PC-3 (cell line): ENCODE measurements at regions not wholly inside any gene's neighbourhood (a gene's known extent, or its start where the extent isn't known, plus 50 kb on each side); places are given as distances from the start of the nearest gene placed in this dataset.

Experiments
- ATAC-seq: fragments of 200-7000 bp; cut with Tn5 transposase; 2 replicates; pipeline ENCODE4 v1.9.1; 2020; ENCODE audit warnings: mild to moderate bottlenecking, moderate library complexity
- BruUV-seq: library from RNA; stranded (reverse); fragments of 400-500 nt; replicated peaks from 2 replicates; lab custom pipeline; 2021; lab: Mats Ljungman, UMichigan
- CTCF ChIA-PET: fragments of 300-600 bp; sonication (Branson Sonifier 250); formaldehyde crosslinking; loops from one replicate; lab custom pipeline; 2022; ENCODE audit warnings: antibody characterized with exemption; lab: Charles Lee
- POLR2A ChIA-PET: fragments of 300-600 bp; sonication (Branson Sonifier 250); formaldehyde crosslinking; loops from one replicate; lab custom pipeline; 2022; ENCODE audit warnings: antibody characterized with exemption; ENCODE audit not compliant: unreplicated experiment; lab: Charles Lee
- DNase-seq: peaks from one replicate; pipeline ENCODE4 v3.0.0-alpha.2; 2015
- H2AFZ ChIP-seq: fragments of 300-600 bp; sonication (generic); 2 replicates; pipeline ENCODE4 v1.6.0; 2016; ENCODE audit warnings: antibody characterized with exemption, low read length
- H3F3A ChIP-seq: fragments of 300-600 bp; sonication (generic); one replicate; pipeline ENCODE4 v1.6.0; 2017; ENCODE audit warnings: antibody characterized with exemption, low read length, control low read depth, mild to moderate bottlenecking; ENCODE audit not compliant: unreplicated experiment
- H3K27ac ChIP-seq: fragments of 300-600 bp; sonication (generic); 2 replicates; pipeline ENCODE4 v1.5.1; 2016; ENCODE audit warnings: mild to moderate bottlenecking, low read length
- H3K27me3 ChIP-seq: fragments of 300-600 bp; sonication (generic); 2 replicates; pipeline ENCODE4 v1.6.1; 2016; ENCODE audit warnings: low read length, mixed read lengths
- H3K36me3 ChIP-seq: fragments of 300-600 bp; sonication (generic); 2 replicates; pipeline ENCODE4 v1.6.1; 2016; ENCODE audit warnings: low read depth, mixed run types, low read length, mixed read lengths
- H3K4me1 ChIP-seq: fragments of 300-600 bp; sonication (generic); 2 replicates; pipeline ENCODE4 v1.5.1; 2016; ENCODE audit warnings: low read length; ENCODE audit not compliant: insufficient read depth
- H3K4me2 ChIP-seq: fragments of 300-600 bp; sonication (generic); 2 replicates; pipeline ENCODE4 v1.6.0; 2016; ENCODE audit warnings: low read length
- H3K4me3 ChIP-seq: fragments of 300-600 bp; sonication (generic); 2 replicates; pipeline ENCODE4 v1.5.1; 2016; ENCODE audit warnings: mild to moderate bottlenecking, low read length, mixed read lengths
- H3K79me2 ChIP-seq: fragments of 300-600 bp; sonication (generic); 2 replicates; pipeline ENCODE4 v1.6.1; 2017; ENCODE audit warnings: low read length, mixed read lengths
- H3K9ac ChIP-seq: fragments of 300-600 bp; sonication (generic); 2 replicates; pipeline ENCODE4 v1.6.0; 2016; ENCODE audit warnings: mild to moderate bottlenecking, low read length
- H3K9me2 ChIP-seq: fragments of 300-600 bp; sonication (generic); replicated peaks from 2 replicates; pipeline ENCODE4 v1.6.1; 2016; ENCODE audit warnings: mixed run types, low read length, mixed read lengths
- H3K9me3 ChIP-seq: fragments of 300-600 bp; sonication (generic); 2 replicates; pipeline ENCODE4 v1.6.1; 2016; ENCODE audit warnings: low read length, mixed read lengths
- H4K20me1 ChIP-seq: fragments of 300-600 bp; sonication (generic); 2 replicates; pipeline ENCODE4 v1.6.1; 2016; ENCODE audit warnings: low read length, mixed read lengths
- CTCF ChIP-seq: fragments of 300-600 bp; sonication (generic); conservative IDR thresholded peaks from 2 replicates; pipeline ENCODE4 v1.5.1; 2017; ENCODE audit warnings: antibody characterized with exemption, low read depth, mild to moderate bottlenecking, low read length
- EZH2 ChIP-seq: fragments of 300-600 bp; sonication (generic); IDR thresholded peaks from one replicate; pipeline ENCODE4 v1.6.1; 2017; ENCODE audit warnings: antibody characterized with exemption, mild to moderate bottlenecking, low read length; ENCODE audit not compliant: unreplicated experiment
- EZH2phosphoT487 ChIP-seq: fragments of 300-600 bp; sonication (generic); IDR thresholded peaks from 2 replicates; pipeline ENCODE4 v1.6.1; 2018; ENCODE audit warnings: mild to moderate bottlenecking, antibody characterized with exemption, low read length, borderline replicate concordance
- intact Hi-C: fragments of 100-400 bp; cut with micrococcal nuclease; formaldehyde crosslinking; loops from 2 replicates; pipeline ENCODE4 v1.9.0; 2023

GRCh38 chr5:28046596-28046995, 1008.2 kb upstream of the CDH9 start:
- Histone ChIP-seq H3K4me2 (no peak overlapping the region), H3K27ac (no peak overlapping the region), H3K4me3 (no peak overlapping the region), H3F3A (no peaks in the 10 kb centered on the region), H3K9me2 (no peaks in the 10 kb centered on the region), H3K9me3 (no peaks in the 10 kb centered on the region), H3K36me3 (no peaks in the 10 kb centered on the region), H3K4me1 (no peaks in the 10 kb centered on the region), H3K79me2 (no peaks in the 10 kb centered on the region), H3K27me3 (no peaks in the 10 kb centered on the region), H2AFZ (no peak overlapping the region), H3K9ac (no peak overlapping the region), H4K20me1 (no peaks in the 10 kb centered on the region)
- ChIA-PET CTCF (no interaction called here), POLR2A (no interaction called here)
- TF ChIP-seq EZH2 (no peak), CTCF (no peak), EZH2phosphoT487 (no peak)
- intact Hi-C loops: no loop called here
- ATAC-seq (no peak), DNase-seq (no peak)
- BruUV-seq: no TSS peak

GRCh38 chr5:28027851-28028250, 989.5 kb upstream of the CDH9 start:
- intact Hi-C loops: no loop called here
- no peaks in the 10 kb centered on the region for H3K9me3 ChIP-seq
- no peaks in the 10 kb centered on the region for H3K27me3 ChIP-seq
- POLR2A ChIA-PET: no interaction called here
- CTCF ChIA-PET: no interaction called here
- no peaks in the 10 kb centered on the region for H3K9me2 ChIP-seq
- ATAC-seq: no peak
- no TSS peak for BruUV-seq
- DNase-seq: no peak
- H2AFZ ChIP-seq: no peak overlapping the region
- no peaks in the 10 kb centered on the region for H3K4me1 ChIP-seq
- H3K4me2 ChIP-seq: no peak overlapping the region
- H3F3A ChIP-seq: no peaks in the 10 kb centered on the region
- H3K4me3 ChIP-seq: no peak overlapping the region
- H3K9ac ChIP-seq: no peak overlapping the region
- H3K79me2 ChIP-seq: no peaks in the 10 kb centered on the region
- H3K27ac ChIP-seq: no peak overlapping the region
- H4K20me1 ChIP-seq: no peaks in the 10 kb centered on the region
- TF ChIP-seq EZH2phosphoT487 (no peak), EZH2 (no peak), CTCF (no peak)
- no peaks in the 10 kb centered on the region for H3K36me3 ChIP-seq

GRCh38 chr5:28017178-28017577, 978.8 kb upstream of the CDH9 start:
- H3K9ac ChIP-seq: no peak overlapping the region
- BruUV-seq: no TSS peak
- H2AFZ ChIP-seq: no peak overlapping the region
- DNase-seq (no peak), ATAC-seq (no peak)
- POLR2A ChIA-PET: no interaction called here
- intact Hi-C loops: no loop called here
- H3F3A ChIP-seq: no peaks in the 10 kb centered on the region
- H3K9me3 ChIP-seq: 0 out of 2 replicates have a peak, but pooled peaks cover 7% of the 10 kb centered on the region
- CTCF ChIA-PET: no interaction called here
- H3K27ac ChIP-seq: no peak overlapping the region
- no peaks in the 10 kb centered on the region for H3K79me2 ChIP-seq
- H3K9me2 ChIP-seq: no peaks in the 10 kb centered on the region
- H4K20me1 ChIP-seq: no peaks in the 10 kb centered on the region
- TF ChIP-seq EZH2phosphoT487: no peak
- TF ChIP-seq EZH2: no peak
- TF ChIP-seq CTCF: no peak
- H3K27me3 ChIP-seq: no peaks in the 10 kb centered on the region
- H3K36me3 ChIP-seq: no peaks in the 10 kb centered on the region
- H3K4me2 ChIP-seq: no peak overlapping the region
- no peaks in the 10 kb centered on the region for H3K4me1 ChIP-seq
- H3K4me3 ChIP-seq: no peak overlapping the region
